ENCODE measurements at regions not wholly inside any gene's neighbourhood (a gene's known extent, or its start where the extent isn't known, plus 50 kb on each side); places are given as distances from the start of the nearest gene placed in this dataset.

DNA sequence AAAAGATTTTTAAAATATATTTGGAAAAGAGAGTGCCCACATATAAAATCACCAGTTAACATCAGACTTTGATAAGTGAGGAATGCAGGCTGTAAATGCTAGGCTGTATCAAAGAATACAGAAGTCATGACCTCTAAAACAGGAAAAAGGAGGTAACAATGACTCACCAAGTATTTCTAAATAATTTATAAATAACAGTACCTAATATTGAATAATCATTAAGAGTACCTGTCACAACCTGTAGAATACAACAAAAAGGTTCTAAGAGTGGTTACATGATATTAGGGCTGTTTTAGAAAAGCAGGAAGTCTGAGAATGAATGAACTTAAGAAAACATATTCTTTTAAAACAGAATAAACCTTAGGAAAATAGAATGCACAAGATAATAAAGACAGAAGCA lies 173.1 kb upstream of the CST7 start:
- TF ChIP-seq POLR2A (IDR thresholded peaks at IDR 0.05; ENCODE audit: low read depth, low read length) (no peak), POLR2AphosphoS5 (IDR thresholded peaks at IDR 0.05; ENCODE audit: insufficient read depth, low read depth, low read length) (no peak), EZH2 (IDR thresholded peaks at IDR 0.05; ENCODE audit: borderline replicate concordance, low read depth, low read length, severe bottlenecking) (no peak), GATA2 (IDR thresholded peaks at IDR 0.05; ENCODE audit: insufficient read depth, insufficient read length, low read depth, low read length) (no peak), JUN (IDR thresholded peaks at IDR 0.05; ENCODE audit: borderline replicate concordance, insufficient read depth, insufficient read length, low read depth) (no peak)
- TF ChIP-seq, protein P1, sequence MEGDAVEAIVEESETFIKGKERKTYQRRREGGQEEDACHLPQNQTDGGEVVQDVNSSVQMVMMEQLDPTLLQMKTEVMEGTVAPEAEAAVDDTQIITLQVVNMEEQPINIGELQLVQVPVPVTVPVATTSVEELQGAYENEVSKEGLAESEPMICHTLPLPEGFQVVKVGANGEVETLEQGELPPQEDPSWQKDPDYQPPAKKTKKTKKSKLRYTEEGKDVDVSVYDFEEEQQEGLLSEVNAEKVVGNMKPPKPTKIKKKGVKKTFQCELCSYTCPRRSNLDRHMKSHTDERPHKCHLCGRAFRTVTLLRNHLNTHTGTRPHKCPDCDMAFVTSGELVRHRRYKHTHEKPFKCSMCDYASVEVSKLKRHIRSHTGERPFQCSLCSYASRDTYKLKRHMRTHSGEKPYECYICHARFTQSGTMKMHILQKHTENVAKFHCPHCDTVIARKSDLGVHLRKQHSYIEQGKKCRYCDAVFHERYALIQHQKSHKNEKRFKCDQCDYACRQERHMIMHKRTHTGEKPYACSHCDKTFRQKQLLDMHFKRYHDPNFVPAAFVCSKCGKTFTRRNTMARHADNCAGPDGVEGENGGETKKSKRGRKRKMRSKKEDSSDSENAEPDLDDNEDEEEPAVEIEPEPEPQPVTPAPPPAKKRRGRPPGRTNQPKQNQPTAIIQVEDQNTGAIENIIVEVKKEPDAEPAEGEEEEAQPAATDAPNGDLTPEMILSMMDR (IDR thresholded peaks at IDR 0.05; ENCODE audit: extremely low read depth in 1 of 2, insufficient read depth in 1 of 2, low read depth in 1 of 2, low read length in 2 of 2): no peak
- TF ChIP-seq, protein P2, sequence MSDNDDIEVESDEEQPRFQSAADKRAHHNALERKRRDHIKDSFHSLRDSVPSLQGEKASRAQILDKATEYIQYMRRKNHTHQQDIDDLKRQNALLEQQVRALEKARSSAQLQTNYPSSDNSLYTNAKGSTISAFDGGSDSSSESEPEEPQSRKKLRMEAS (IDR thresholded peaks at IDR 0.05; ENCODE audit: insufficient read depth, insufficient read length): no peak

All from endothelial cell of umbilical vein (primary cell).